ENCODE measurements at regions not wholly inside any gene's neighbourhood (a gene's known extent, or its start where the extent isn't known, plus 50 kb on each side); places are given as distances from the start of the nearest gene placed in this dataset.

GRCh38 chr12:116651089-116651488, 86.8 kb downstream of the SPRING1 start:
- intact Hi-C loops (cut with DNase I; ENCODE audit: low total_unique reads) (no loop called here), in situ Hi-C loops (cut with MboI; ENCODE audit: low pct_ligation_motif_present in 1 of 4, low pct_unique_long_range_greater_than_20kb in 1 of 4, low sequenced_read_pairs in 3 of 4) (no loop called here)
- Histone ChIP-seq H3K9me3 (no peaks in the 10 kb centered on the region), H3K4me3 (no peak overlapping the region), H3K27ac (no peak overlapping the region), H3K27me3 (no peaks in the 10 kb centered on the region), H3K36me3 (no peaks in the 10 kb centered on the region), H3K4me1 (no peaks in the 10 kb centered on the region)
- DNase-seq, result no peak
- 88 to 90% methylated on average over 5 of the region's 5 CpGs for WGBS, 2 donors (ENCODE audit: low coverage in 1 of 2)
- TF ChIP-seq POLR2AphosphoS5 (IDR thresholded peaks at IDR 0.05), result no peak
- TF ChIP-seq, protein P1, sequence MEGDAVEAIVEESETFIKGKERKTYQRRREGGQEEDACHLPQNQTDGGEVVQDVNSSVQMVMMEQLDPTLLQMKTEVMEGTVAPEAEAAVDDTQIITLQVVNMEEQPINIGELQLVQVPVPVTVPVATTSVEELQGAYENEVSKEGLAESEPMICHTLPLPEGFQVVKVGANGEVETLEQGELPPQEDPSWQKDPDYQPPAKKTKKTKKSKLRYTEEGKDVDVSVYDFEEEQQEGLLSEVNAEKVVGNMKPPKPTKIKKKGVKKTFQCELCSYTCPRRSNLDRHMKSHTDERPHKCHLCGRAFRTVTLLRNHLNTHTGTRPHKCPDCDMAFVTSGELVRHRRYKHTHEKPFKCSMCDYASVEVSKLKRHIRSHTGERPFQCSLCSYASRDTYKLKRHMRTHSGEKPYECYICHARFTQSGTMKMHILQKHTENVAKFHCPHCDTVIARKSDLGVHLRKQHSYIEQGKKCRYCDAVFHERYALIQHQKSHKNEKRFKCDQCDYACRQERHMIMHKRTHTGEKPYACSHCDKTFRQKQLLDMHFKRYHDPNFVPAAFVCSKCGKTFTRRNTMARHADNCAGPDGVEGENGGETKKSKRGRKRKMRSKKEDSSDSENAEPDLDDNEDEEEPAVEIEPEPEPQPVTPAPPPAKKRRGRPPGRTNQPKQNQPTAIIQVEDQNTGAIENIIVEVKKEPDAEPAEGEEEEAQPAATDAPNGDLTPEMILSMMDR (IDR thresholded peaks at IDR 0.05), result no peak
- TF ChIP-seq POLR2A (IDR thresholded peaks at IDR 0.05), result no peak
- no peak for TF ChIP-seq EP300 (IDR thresholded peaks at IDR 0.05; ENCODE audit: low read depth)

- Histone ChIP-seq H3K36me3 (no peaks in the 10 kb centered on the region), H3K27me3 (no peaks in the 10 kb centered on the region), H3K4me3 (no peak overlapping the region), H3K27ac (no peak overlapping the region), H3K9me3 (no peaks in the 10 kb centered on the region), H3K4me1 (no peaks in the 10 kb centered on the region)
- intact Hi-C loops (cut with DNase I; ENCODE audit: low total_unique reads), result no loop called here
- TF ChIP-seq, protein P1 (IDR thresholded peaks at IDR 0.05), result no peak
- TF ChIP-seq POLR2A (IDR thresholded peaks at IDR 0.05), result no peak
- TF ChIP-seq EP300 (IDR thresholded peaks at IDR 0.05; ENCODE audit: low read depth), result no peak
- no peak for TF ChIP-seq POLR2AphosphoS5 (IDR thresholded peaks at IDR 0.05)
- no peak for DNase-seq
- 92 to 94% methylated on average over 2 to 6 of the region's 6 CpGs for WGBS, 2 donors (ENCODE audit: low coverage in 1 of 2)
- in situ Hi-C loops (cut with MboI; ENCODE audit: low pct_ligation_motif_present in 1 of 4, low pct_unique_long_range_greater_than_20kb in 1 of 4, low sequenced_read_pairs in 3 of 4), result no loop called here
Observed at GRCh38 chr12:116650585-116651087, 87.2 kb downstream of the SPRING1 start.

GRCh38 chr12:116650062-116650461, 87.8 kb downstream of the SPRING1 start:
- intact Hi-C loops (cut with DNase I; ENCODE audit: low total_unique reads) (no loop called here), in situ Hi-C loops (cut with MboI; ENCODE audit: low pct_ligation_motif_present in 1 of 4, low pct_unique_long_range_greater_than_20kb in 1 of 4, low sequenced_read_pairs in 3 of 4) (no loop called here)
- 77% methylated on average over 2 of the region's 2 CpGs; no CpG with 5 or more reads in 1 of the 2 donors for WGBS, 2 donors (ENCODE audit: low coverage in 1 of 2)

GRCh38 chr12:116647813-116648212, 88.6 kb downstream of the MAP1LC3B2 start:
- H3K27me3 ChIP-seq, result no peaks in the 10 kb centered on the region
- H3K9me3 ChIP-seq, result no peaks in the 10 kb centered on the region
- whole genome bisulfite sequencing, 2 donors (ENCODE audit: low coverage in 1 of 2), result 48 to 53% methylated on average over 3 to 4 of the region's 4 CpGs
- TF ChIP-seq EP300 (IDR thresholded peaks at IDR 0.05; ENCODE audit: low read depth) (no peak), POLR2A (IDR thresholded peaks at IDR 0.05) (no peak), POLR2AphosphoS5 (IDR thresholded peaks at IDR 0.05) (no peak)
- TF ChIP-seq, protein P1 (IDR thresholded peaks at IDR 0.05), result no peak
- in situ Hi-C loops (cut with MboI; ENCODE audit: low pct_ligation_motif_present in 1 of 4, low pct_unique_long_range_greater_than_20kb in 1 of 4, low sequenced_read_pairs in 3 of 4), result no loop called here
- DNase-seq, result no peak
- no peak overlapping the region for H3K27ac ChIP-seq
- intact Hi-C loops (cut with DNase I; ENCODE audit: low total_unique reads), result no loop called here
- no peaks in the 10 kb centered on the region for H3K36me3 ChIP-seq
- no peaks in the 10 kb centered on the region for H3K4me1 ChIP-seq
- H3K4me3 ChIP-seq, result no peak overlapping the region

More at GRCh38 chr12:116650062-116650461, 87.8 kb downstream of the SPRING1 start:
- Histone ChIP-seq H3K27me3 (no peaks in the 10 kb centered on the region), H3K9me3 (no peaks in the 10 kb centered on the region), H3K27ac (no peak overlapping the region), H3K4me1 (no peaks in the 10 kb centered on the region), H3K36me3 (no peaks in the 10 kb centered on the region), H3K4me3 (no peak overlapping the region)
- TF ChIP-seq POLR2A (IDR thresholded peaks at IDR 0.05) (no peak), EP300 (IDR thresholded peaks at IDR 0.05; ENCODE audit: low read depth) (no peak), POLR2AphosphoS5 (IDR thresholded peaks at IDR 0.05) (no peak)
- TF ChIP-seq, protein P1 (IDR thresholded peaks at IDR 0.05), result no peak
- no peak for DNase-seq
